Activated CD4-positive, alpha-beta T cell treated with anti-CD3 and anti-CD28 coated beads for 36 hours (primary cell): ENCODE measurements at regions not wholly inside any gene's neighbourhood (a gene's known extent, or its start where the extent isn't known, plus 50 kb on each side); places are given as distances from the start of the nearest gene placed in this dataset.

Source experiments
- ATAC-seq: fragments of 200-7000 bp; cut with Tn5 transposase; one replicate; pipeline ENCODE4 v1.10.0; 2021; ENCODE audit warnings: mild to moderate bottlenecking, moderate library complexity
- CTCF ChIA-PET: fragments of 350-600 bp; sonication (Branson Sonifier 250); formaldehyde crosslinking; loops from one replicate; lab custom pipeline; 2021; ENCODE audit warnings: antibody characterized with exemption; lab: Charles Lee
- POLR2A ChIA-PET: fragments of 350-600 bp; sonication (Branson Sonifier 250); formaldehyde crosslinking; loops from one replicate; lab custom pipeline; 2021; ENCODE audit warnings: antibody characterized with exemption, inconsistent platforms; lab: Charles Lee
- DNase-seq: peaks from one replicate; pipeline ENCODE4 v3.0.0-alpha.2; 2020
- H3K27ac Mint-ChIP-seq: one replicate; pipeline ENCODE4 v1.8.0; 2021; ENCODE audit warnings: mixed read lengths
- H3K27me3 Mint-ChIP-seq: one replicate; pipeline ENCODE4 v1.8.0; 2021; ENCODE audit warnings: mixed read lengths
- H3K36me3 Mint-ChIP-seq: one replicate; pipeline ENCODE4 v1.8.0; 2021; ENCODE audit warnings: low read depth, mixed read lengths
- H3K4me1 Mint-ChIP-seq: one replicate; pipeline ENCODE4 v1.8.0; 2021; ENCODE audit warnings: mixed read lengths
- H3K4me3 Mint-ChIP-seq: one replicate; pipeline ENCODE4 v1.8.0; 2021; ENCODE audit warnings: mild to moderate bottlenecking, moderate library complexity, mixed read lengths
- H3K9me3 Mint-ChIP-seq: one replicate; pipeline ENCODE4 v1.8.0; 2021; ENCODE audit warnings: low read depth, mixed read lengths
- intact Hi-C, 2 experiments: fragments of 100-400 bp; cut with DNase I in 1 of 2; cut with micrococcal nuclease in 1 of 2; formaldehyde crosslinking; loops; one replicate each; pipeline versions ENCODE4 v1.14.2 to v1.15.1; 2022 to 2024; cut with DNase I, micrococcal nuclease

DNA sequence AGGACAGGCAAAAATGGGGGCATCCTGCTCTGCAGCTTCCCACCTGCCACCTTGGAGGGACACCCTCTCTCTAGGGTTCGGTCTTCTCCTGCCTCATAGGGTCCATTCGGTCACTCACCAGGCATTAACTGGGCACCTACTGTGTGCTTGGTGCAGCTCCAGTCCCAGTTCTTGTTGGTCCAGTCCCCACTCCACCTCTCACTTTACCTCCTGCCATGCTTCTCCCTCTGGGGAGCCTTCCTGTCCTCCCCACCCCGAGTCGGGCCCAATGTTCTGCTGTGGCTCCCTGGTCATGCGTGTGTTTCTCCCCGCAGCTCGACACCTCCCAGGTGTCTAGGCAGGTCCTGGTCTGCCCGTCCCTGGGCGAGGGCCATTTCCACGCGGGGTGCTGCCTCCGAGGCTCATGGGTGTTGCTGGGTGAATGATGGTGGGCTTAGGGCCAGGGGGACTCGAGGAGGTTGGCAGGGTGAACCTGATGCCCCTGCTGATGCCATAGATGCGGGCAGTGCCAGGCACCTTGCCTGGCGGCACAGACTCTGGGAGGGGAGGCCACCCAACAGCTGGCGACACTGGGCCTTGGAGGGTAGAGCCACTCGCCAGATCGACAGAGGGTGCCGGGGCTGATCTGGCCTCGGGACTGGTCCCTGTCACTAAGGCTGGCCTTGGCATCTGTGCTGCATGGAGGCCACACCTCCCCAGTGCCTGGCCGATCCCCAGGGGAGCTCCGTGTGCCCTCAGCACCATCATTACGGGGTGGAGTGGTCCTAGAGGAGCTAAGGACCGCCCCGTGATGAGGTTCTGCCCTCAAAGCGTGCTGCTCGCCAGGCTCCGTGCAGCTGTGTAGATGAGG, 66.0 kb upstream of the RNU6ATAC start:
- no peaks in the 10 kb centered on the region for H3K27me3 Mint-ChIP-seq
- no peaks in the 10 kb centered on the region for H3K36me3 Mint-ChIP-seq
- DNase-seq (no peak), ATAC-seq (no peak)
- intact Hi-C loops: no loop called here
- no peaks in the 10 kb centered on the region for H3K9me3 Mint-ChIP-seq
- no peaks in the 10 kb centered on the region for H3K4me1 Mint-ChIP-seq
- CTCF ChIA-PET: no interaction called here
- no peak overlapping the region for H3K4me3 Mint-ChIP-seq
- POLR2A ChIA-PET: no interaction called here
- H3K27ac Mint-ChIP-seq: no peak overlapping the region

DNA sequence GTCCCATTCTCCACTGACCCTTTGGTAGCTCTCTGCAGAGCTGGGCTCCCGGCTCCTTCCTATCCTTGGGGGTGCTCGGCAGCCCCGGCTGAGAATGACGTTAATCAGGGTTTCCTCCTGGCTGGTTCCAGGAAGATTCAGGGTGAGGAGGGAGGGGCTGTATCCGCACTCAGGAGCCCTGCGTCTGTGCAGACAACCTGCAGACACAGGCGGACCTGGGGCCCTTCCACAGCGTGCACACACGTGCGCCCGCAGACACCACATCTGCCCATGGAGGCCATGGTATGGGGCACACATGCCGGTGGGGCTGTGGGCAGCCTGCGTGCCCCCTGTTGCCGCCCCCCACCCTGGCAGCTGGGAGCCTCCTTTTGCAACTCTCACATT, 66.6 kb upstream of the RNU6ATAC start:
- CTCF ChIA-PET: interaction anchor here (0.6 kb wide), 1 partner anchor 17 kb away, joined by 3 read pairs; no protein-coding TSS in a partner anchor
- no peaks in the 10 kb centered on the region for H3K4me1 Mint-ChIP-seq
- intact Hi-C loops: no loop called here
- no peaks in the 10 kb centered on the region for H3K27me3 Mint-ChIP-seq
- POLR2A ChIA-PET: no interaction called here
- H3K4me3 Mint-ChIP-seq: no peak overlapping the region
- no peaks in the 10 kb centered on the region for H3K36me3 Mint-ChIP-seq
- no peak for DNase-seq
- no peaks in the 10 kb centered on the region for H3K9me3 Mint-ChIP-seq
- no peak for ATAC-seq
- H3K27ac Mint-ChIP-seq: no peak overlapping the region

DNA sequence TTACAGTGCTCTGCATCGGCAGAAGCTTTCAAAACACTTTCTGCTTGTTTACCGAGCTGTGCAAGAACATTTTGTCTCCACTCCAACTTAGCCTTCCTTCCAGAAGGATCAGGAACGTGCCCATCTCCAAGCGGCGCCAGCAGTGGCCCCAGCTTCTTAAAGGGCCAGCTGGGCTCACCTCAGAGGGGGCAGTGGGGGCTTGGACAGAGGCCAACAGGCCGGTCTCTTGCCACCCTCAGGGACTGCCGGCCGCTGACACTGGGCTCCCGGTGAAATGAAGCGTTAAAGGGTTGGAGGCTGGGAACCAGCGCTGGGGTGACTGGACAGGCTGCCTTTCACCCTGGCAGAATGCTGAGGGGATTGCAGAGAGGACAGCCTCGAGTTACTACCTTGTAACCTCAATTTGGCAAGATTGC, 67.0 kb upstream of the RNU6ATAC start:
- H3K27me3 Mint-ChIP-seq: no peaks in the 10 kb centered on the region
- H3K4me3 Mint-ChIP-seq: no peak overlapping the region
- DNase-seq: no peak
- no peaks in the 10 kb centered on the region for H3K36me3 Mint-ChIP-seq
- H3K27ac Mint-ChIP-seq: no peak overlapping the region
- H3K4me1 Mint-ChIP-seq: no peaks in the 10 kb centered on the region
- ChIA-PET CTCF (interaction anchor here (0.6 kb wide), 1 partner anchor 16 kb away, joined by 3 read pairs; no protein-coding TSS in a partner anchor), POLR2A (no interaction called here)
- no peak for ATAC-seq
- H3K9me3 Mint-ChIP-seq: no peaks in the 10 kb centered on the region
- intact Hi-C loops: no loop called here

DNA sequence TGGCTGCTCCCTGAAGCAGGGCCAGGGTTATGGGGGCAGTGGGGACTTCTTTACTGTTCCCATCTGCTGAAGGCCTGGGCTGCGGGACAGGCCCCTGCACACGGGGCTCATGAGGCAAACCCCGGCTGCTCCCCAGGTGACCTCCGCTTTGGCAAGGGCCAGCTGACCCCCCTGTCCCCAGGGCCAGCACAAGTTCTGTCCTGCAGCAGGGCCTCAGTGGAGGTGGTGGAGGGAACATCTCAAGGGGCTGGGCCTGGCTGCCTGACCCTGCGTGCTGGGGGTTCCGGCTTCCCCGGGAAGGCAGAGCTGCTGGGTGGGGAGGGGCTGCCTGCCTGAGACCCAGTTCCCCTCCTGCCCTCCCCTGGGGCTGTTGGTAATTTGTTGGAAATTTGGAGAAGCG, 67.4 kb upstream of the RNU6ATAC start:
- DNase-seq (no peak), ATAC-seq (no peak)
- Mint-ChIP-seq H3K4me1 (no peaks in the 10 kb centered on the region), H3K27me3 (no peaks in the 10 kb centered on the region), H3K9me3 (no peaks in the 10 kb centered on the region), H3K4me3 (no peak overlapping the region), H3K27ac (no peak overlapping the region), H3K36me3 (no peaks in the 10 kb centered on the region)
- intact Hi-C loops: no loop called here
- ChIA-PET POLR2A (no interaction called here), CTCF (no interaction called here)

DNA sequence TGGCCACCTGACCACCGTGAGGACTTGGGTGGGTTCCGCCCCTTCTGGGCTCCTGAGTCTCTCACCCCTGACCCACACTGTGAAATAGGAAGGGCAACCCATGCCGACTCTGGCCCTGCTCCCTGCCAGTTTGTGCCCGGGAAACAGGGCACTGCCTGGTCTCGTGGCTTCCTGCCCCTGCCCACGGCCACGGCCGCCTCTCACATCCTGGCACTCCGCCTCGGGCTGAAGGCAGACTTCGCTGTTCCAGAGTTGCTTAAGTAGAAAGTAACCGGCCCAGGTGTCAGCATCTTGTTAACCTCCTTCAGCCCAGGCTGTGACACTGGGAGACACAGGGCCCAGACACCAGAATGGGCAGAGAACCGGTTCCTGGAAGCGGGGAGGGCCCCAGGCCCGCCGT, 68.7 kb upstream of the RNU6ATAC start:
- Mint-ChIP-seq H3K9me3 (no peaks in the 10 kb centered on the region), H3K4me3 (no peak overlapping the region), H3K27ac (no peak overlapping the region), H3K27me3 (no peaks in the 10 kb centered on the region), H3K36me3 (no peaks in the 10 kb centered on the region), H3K4me1 (no peaks in the 10 kb centered on the region)
- ChIA-PET POLR2A (no interaction called here), CTCF (interaction anchor here (0.6 kb wide), 1 partner anchor 409 kb away, joined by 3 read pairs; no protein-coding TSS in a partner anchor)
- DNase-seq (no peak), ATAC-seq (no peak)
- intact Hi-C loops: no loop called here

DNA sequence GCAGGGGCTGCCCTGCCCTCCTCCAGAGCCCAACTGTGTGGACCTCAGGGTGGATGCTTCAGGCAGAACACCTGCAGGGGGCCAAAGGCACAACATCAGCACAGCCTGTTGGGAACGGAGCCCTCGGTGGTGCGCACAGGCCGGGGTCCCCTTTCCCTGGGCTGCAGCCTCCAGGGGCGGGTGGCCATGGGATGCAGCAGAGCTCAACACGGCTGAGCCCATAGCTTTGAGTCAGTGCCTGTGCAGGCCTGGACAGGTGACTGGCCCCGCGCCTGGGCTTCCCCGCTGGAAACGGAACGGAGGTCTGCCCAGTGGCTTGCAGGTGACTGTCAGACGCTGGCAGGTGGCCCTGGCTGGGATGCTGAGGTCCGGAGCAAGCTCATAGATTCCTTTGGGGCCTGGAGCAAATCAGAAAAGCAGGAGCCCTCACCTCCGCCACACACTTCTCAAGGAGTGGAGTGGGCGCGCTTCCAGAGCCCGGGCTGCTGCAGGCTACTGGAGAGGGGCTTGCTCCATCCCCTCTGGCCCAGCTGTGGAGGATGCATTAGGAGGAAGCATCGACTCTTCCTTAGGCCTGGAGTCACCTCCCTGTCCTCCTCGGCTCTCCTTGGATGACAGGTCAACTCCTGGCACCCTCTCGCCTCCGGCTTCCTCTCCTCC, 69.8 kb upstream of the RNU6ATAC start:
- Mint-ChIP-seq H3K4me3 (no peak overlapping the region), H3K9me3 (no peaks in the 10 kb centered on the region), H3K36me3 (no peaks in the 10 kb centered on the region), H3K4me1 (no peaks in the 10 kb centered on the region), H3K27me3 (no peaks in the 10 kb centered on the region), H3K27ac (no peak overlapping the region)
- ChIA-PET POLR2A (no interaction called here), CTCF (interaction anchor here (0.7 kb wide), 1 partner anchor 1861 kb away, joined by 4 read pairs; the partner anchor contains the start of gene NACC2)
- intact Hi-C loops: no loop called here
- DNase-seq (no peak), ATAC-seq (no peak)

DNA sequence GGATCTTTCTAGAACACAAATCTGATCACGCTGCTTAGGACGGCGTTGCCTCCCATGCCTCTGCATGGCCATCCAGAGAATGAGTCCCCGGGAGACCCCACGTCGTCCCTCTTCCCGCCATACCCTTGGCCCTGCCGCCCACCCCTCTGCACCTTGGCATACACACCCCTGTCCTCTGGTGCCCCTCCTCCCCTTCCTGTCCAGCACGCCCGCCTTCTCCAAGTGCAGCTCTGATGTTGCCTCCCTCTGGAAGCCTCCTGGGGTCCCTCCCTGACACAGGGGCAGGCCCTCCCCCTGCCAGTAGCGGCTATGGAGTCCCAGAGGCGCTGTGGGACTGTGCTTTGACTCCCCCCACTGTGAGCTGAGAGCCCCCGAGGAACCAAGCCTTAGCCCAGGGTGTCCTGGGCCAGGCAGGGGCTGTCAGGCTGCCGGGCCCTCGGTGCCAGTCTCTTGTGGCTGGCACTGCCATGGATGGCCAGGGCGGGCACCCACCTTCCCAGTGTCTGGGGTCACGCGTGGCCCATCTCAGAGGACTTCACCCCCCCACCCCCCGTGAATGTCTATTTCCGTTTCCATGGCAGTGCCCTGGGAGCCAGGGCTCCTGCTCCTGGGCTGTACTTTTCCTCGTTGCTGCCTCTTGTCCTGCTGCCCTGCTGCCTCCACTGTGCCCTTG, 70.5 kb upstream of the RNU6ATAC start:
- DNase-seq (no peak), ATAC-seq (no peak)
- Mint-ChIP-seq H3K27me3 (no peaks in the 10 kb centered on the region), H3K36me3 (no peaks in the 10 kb centered on the region), H3K27ac (no peak overlapping the region), H3K4me3 (no peak overlapping the region), H3K4me1 (no peaks in the 10 kb centered on the region), H3K9me3 (no peaks in the 10 kb centered on the region)
- intact Hi-C loops: no loop called here
- ChIA-PET CTCF (interaction anchor here (0.7 kb wide), 1 partner anchor 1860 kb away, joined by 4 read pairs; the partner anchor contains the start of gene NACC2), POLR2A (no interaction called here)

DNA sequence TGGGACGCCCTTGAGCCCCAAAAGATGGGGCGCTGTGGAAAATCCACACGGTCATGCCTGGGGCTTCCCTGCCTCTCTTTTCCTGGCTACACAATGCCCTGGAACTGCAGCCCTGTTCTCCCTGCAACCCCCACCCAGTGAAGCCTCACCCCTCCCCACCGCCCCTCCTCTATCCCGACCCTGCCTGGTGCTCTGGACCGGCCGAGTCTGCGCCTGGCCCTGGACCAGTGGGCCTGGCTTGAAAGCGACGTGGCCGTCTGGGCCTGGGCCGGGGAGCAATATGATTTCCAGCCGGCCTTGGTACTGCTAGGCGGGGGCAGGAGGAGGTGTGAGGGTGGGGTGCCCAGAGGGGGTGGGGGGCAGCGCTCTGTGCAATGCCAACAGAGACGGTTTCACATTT, 71.0 kb upstream of the RNU6ATAC start:
- ATAC-seq (no peak), DNase-seq (no peak)
- Mint-ChIP-seq H3K27me3 (no peaks in the 10 kb centered on the region), H3K27ac (no peak overlapping the region), H3K4me1 (no peaks in the 10 kb centered on the region), H3K36me3 (no peaks in the 10 kb centered on the region), H3K9me3 (no peaks in the 10 kb centered on the region), H3K4me3 (no peak overlapping the region)
- POLR2A ChIA-PET: no interaction called here
- CTCF ChIA-PET: no interaction called here
- intact Hi-C loops: no loop called here

DNA sequence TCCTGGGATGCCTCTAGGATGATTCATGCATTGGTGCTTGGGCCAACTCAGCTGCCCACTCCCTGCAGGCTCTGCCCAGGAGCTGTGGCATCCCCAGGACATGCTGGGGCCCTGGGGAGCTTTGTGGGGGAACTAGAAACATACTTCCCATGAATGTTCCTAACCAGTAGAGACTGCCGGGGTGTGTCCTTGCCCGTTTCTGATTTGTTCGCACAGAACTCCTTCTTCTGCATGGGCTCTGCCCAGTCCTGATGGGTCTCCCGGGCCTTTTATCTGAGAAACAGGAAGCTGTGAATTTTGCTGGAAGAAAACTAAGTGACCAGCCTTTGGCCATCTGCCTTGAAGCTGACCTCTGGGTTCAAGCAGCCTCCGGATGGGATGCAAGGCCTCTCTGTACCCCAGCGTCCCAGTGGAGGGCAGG, 71.6 kb upstream of the RNU6ATAC start:
- intact Hi-C loops: no loop called here
- ATAC-seq (no peak), DNase-seq (no peak)
- no peaks in the 10 kb centered on the region for H3K4me1 Mint-ChIP-seq
- H3K9me3 Mint-ChIP-seq: no peaks in the 10 kb centered on the region
- H3K27me3 Mint-ChIP-seq: no peaks in the 10 kb centered on the region
- no peaks in the 10 kb centered on the region for H3K36me3 Mint-ChIP-seq
- CTCF ChIA-PET: no interaction called here
- H3K27ac Mint-ChIP-seq: no peak overlapping the region
- POLR2A ChIA-PET: no interaction called here
- H3K4me3 Mint-ChIP-seq: no peak overlapping the region

DNA sequence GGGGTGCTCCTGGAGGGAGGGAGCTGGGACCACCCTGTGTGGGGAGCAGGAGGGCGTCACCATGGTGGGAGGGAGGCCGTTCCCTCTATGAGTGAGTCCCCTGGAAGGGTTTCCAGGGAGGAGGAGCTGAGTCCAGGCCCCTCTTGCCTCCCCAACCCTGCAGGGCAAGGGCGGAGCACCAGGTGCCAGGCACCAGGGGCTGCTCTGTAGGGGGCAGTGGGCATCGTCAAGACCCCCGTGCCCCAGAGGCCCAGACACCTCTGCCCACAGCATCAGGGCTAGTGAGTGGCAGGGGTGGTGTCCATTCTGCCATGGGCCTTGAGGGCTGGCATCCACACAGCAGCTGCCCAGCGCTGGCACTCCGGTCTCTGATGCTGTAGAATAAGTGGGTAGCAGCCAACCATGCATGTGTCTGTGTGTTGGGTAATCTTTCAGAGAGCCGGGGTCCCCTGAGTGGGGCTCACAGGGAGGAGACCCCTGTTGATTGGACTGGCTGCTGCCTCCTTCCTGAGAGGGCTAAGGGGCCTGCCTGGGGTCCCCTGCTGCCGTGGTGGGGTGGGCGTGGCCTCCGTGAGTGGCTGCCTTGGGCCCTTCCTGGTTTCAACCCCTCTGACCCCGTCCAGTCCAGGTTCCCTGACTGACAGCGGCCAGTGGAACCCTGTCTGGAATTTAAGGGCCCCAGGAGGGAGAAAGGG, 72.7 kb upstream of the RNU6ATAC start:
- ATAC-seq (no peak), DNase-seq (no peak)
- CTCF ChIA-PET: no interaction called here
- H3K9me3 Mint-ChIP-seq: no peaks in the 10 kb centered on the region
- intact Hi-C loops: no loop called here
- no peak overlapping the region for H3K4me3 Mint-ChIP-seq
- H3K36me3 Mint-ChIP-seq: no peaks in the 10 kb centered on the region
- H3K27me3 Mint-ChIP-seq: no peaks in the 10 kb centered on the region
- H3K27ac Mint-ChIP-seq: no peak overlapping the region
- no peaks in the 10 kb centered on the region for H3K4me1 Mint-ChIP-seq
- POLR2A ChIA-PET: no interaction called here

DNA sequence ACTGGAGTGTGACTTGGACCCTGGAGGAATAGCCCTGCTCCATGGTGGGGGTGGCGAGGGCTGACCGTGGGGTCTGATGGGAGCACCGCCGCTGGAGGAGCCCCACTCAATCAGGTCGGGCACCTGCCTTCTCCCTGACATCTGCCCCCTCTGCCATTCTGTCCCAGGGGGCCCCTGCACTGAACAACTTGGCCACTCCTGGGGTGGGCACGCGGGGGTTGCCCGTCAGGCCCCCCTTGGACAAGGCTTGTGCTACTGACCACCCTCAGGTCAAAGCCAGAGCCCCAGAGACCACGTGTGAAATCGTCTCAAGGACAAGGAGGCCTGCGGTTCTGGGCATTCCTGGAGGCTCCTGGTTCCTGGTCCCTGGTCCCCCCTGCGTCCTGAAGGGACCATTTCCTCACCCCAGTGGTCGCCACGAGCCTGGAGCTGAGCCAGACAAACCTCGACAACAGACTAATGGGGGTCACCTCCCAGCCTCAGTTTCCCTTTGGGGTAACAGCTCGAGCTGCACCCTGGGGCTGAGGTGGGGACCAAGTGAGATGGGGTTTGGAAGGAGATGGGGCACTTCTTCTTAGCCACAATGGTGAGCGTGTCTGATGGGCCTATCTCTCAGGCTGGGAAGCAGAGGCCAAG, 73.4 kb upstream of the RNU6ATAC start:
- Mint-ChIP-seq H3K9me3 (no peaks in the 10 kb centered on the region), H3K27ac (no peak overlapping the region), H3K4me1 (no peaks in the 10 kb centered on the region), H3K36me3 (no peaks in the 10 kb centered on the region), H3K4me3 (no peak overlapping the region), H3K27me3 (no peaks in the 10 kb centered on the region)
- intact Hi-C loops: no loop called here
- DNase-seq: no peak
- CTCF ChIA-PET: no interaction called here
- POLR2A ChIA-PET: no interaction called here
- no peak for ATAC-seq
